22Rv1 (cell line): ENCODE measurements at regions not wholly inside any gene's neighbourhood (a gene's known extent, or its start where the extent isn't known, plus 50 kb on each side); places are given as distances from the start of the nearest gene placed in this dataset.

Experiments
- CTCF ChIP-seq: fragments of 450-650 bp; IDR thresholded peaks from 2 replicates; pipeline ENCODE4 v1.5.1; 2017; ENCODE audit warnings: mild to moderate bottlenecking
- ZFX ChIP-seq: fragments of 450-650 bp; IDR thresholded peaks from 2 replicates; pipeline ENCODE4 v1.6.1; 2017; ENCODE audit warnings: antibody characterized with exemption, borderline replicate concordance

- TF ChIP-seq CTCF: no peak
- TF ChIP-seq ZFX: no peak
Observed at GRCh38 chr4:63795301-63795700, 613.9 kb downstream of the TECRL start.
